Adrenal gland (tissue), 9 donors: ENCODE measurements at regions not wholly inside any gene's neighbourhood (a gene's known extent, or its start where the extent isn't known, plus 50 kb on each side); places are given as distances from the start of the nearest gene placed in this dataset.

Source experiments
- DNase-seq, 7 donors: peaks; one replicate each; pipeline ENCODE4 v3.0.0-alpha.2; 2019 to 2020
- H3K27ac ChIP-seq, 5 donors: fragments of 200-600 bp; sonication (generic) in 4 of 5; 1 replicate in 3 of 5; 2 replicates in 2 of 5; pipeline versions ENCODE4 v1.5.1 to v1.8.0; 2016 to 2020; ENCODE audit warnings: mild to moderate bottlenecking in 1 of 5
- H3K27me3 ChIP-seq: fragments of 200-600 bp; 2 replicates; pipeline ENCODE4 v1.8.0; 2021
- H3K36me3 ChIP-seq, 2 donors: fragments of 200-600 bp; replicated peaks in 1 of 2; 1 replicate in 1 of 2; 2 replicates in 1 of 2; pipeline versions ENCODE4 v1.5.1 to v1.8.0; 2018 to 2022
- H3K4me1 ChIP-seq, 2 donors: fragments of 200-600 bp; replicated peaks in 1 of 2; 1 replicate in 1 of 2; 2 replicates in 1 of 2; pipeline versions ENCODE4 v1.5.1 to v1.8.0; 2018 to 2021
- H3K4me3 ChIP-seq, 4 donors: fragments of 200-600 bp; sonication (generic) in 3 of 4; one replicate each; pipeline ENCODE4 v1.5.1; 2016 to 2018
- H3K9me3 ChIP-seq, 3 donors: fragments of 200-600 bp; sonication (generic) in 1 of 3; replicated peaks in 1 of 3; 1 replicate in 2 of 3; 2 replicates in 1 of 3; pipeline versions ENCODE4 v1.5.1 to v1.8.0; 2016 to 2021
- CTCF ChIP-seq, 6 experiments: fragments of 450-650 bp in 4 of 6; fragments of 200-600 bp in 2 of 6; sonication (generic) in 1 of 6; IDR thresholded peaks; 1 replicate in 5 of 6; 2 replicates in 1 of 6; pipeline versions ENCODE4 v1.5.1 to v1.8.0; 2016 to 2021; ENCODE audit warnings: antibody characterized with exemption in 6 of 6, mild to moderate bottlenecking in 2 of 6, moderate library complexity in 1 of 6
- POLR2A ChIP-seq, 2 donors: fragments of 450-650 bp; IDR thresholded peaks; one replicate each; pipeline ENCODE4 v1.6.1; 2017; ENCODE audit warnings: antibody characterized with exemption in 2 of 2, mild to moderate bottlenecking in 2 of 2, moderate library complexity in 1 of 2
- WGBS, 4 donors: extraction: QIAGEN DNeasy Blood & Tissue Kit in 2 of 4; methylation state at CpG; one replicate each; pipeline versions ENCODE4 v1.1.5 to v1.1.7; 2013 to 2017; 5-methylcytosine and 5-hydroxymethylcytosine counted together
- intact Hi-C, 2 donors: fragments of 100-400 bp; cut with DNase I; formaldehyde crosslinking; loops; one replicate each; pipeline versions ENCODE4 v1.14.1 to v1.15.0; 2022 to 2023
- donor health status: healthy with polysubstance abuse.
- donor health status: Bipolar disorder and iron deficiency.
- donor health status: DM: yes; HTN: yes; CAD: no.
- donor health status: DM: no; HTN: no; CAD: no.
- donor health status: DM: no; HTN: no; CAD: no.

DNA sequence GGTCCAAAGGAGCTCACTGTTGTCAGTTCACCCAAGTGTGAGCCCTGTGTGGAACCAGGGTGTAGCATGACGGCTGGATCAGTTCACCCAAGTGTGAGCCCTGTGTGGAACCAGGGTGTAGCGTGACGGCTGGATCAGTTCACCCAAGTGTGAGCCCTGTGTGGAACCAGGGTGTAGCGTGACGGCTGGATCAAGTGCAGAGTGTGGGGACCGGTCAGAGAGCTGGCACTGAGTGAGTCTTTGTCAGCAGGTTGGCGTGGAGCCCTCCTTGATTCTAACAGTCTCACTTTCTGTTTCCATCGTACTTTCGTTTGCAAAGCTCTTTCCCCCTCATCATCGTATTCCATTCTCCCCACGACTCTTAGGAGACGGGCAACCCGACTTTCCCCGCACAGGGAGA, 57.9 kb upstream of the DLG1 start:
- H3K27ac ChIP-seq = no peak overlapping the region

DNA sequence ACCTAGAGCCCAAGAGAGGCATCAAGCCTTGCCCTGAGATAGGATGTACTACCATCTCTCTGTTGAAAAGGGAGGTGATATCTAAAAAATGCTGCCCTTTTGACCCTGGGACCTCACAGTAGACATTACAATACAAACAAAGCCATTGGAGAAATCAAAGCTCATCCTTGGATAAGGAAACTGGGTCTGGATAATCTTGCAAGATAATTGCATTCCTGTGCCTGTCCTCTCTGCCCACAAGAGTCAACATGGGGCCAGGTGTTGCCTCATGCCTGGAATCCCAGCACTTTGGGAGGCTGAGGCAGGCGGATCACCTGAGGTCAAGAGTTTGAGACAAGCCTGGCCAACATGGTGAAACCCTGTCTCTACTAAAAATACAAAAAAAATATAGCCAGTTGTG, 57.3 kb upstream of the DLG1 start:
- no peaks in the 10 kb centered on the region for H3K36me3 ChIP-seq
- no peak overlapping the region for H3K27ac ChIP-seq
- no peaks in the 10 kb centered on the region for H3K27me3 ChIP-seq
- no peak overlapping the region for H3K4me3 ChIP-seq
- H3K9me3 ChIP-seq = no peaks in the 10 kb centered on the region
- H3K4me1 ChIP-seq = peaks cover 6 to 9% of the 10 kb centered on the region in 2 donors
- no peak for DNase-seq
- TF ChIP-seq CTCF (IDR thresholded peaks at IDR 0.05) (no peak), POLR2A (IDR thresholded peaks at IDR 0.05) (no peak)
- intact Hi-C loops = no loop called here
- WGBS, 4 donors = 97 to 100% (median 100%) methylated on average over 1 of the region's 1 CpG

More for the DNA sequence above, 57.9 kb upstream of the DLG1 start:
- H3K9me3 ChIP-seq = no peaks in the 10 kb centered on the region
- H3K4me3 ChIP-seq = no peak overlapping the region
- DNase-seq = no peak
- 86 to 89% (median 88%) methylated on average over 14 of the region's 14 CpGs for WGBS, 4 donors
- no peaks in the 10 kb centered on the region for H3K36me3 ChIP-seq
- no peaks in the 10 kb centered on the region for H3K27me3 ChIP-seq
- H3K4me1 ChIP-seq = peaks cover 6 to 9% of the 10 kb centered on the region in 2 donors
- intact Hi-C loops = no loop called here
- TF ChIP-seq CTCF (IDR thresholded peaks at IDR 0.05) (no peak), POLR2A (IDR thresholded peaks at IDR 0.05) (no peak)

- peaks cover 6 to 9% of the 10 kb centered on the region in 2 donors for H3K4me1 ChIP-seq
- H3K27ac ChIP-seq = peak overlapping the region in 1 of 5 donors; percentile 21
- H3K9me3 ChIP-seq = no peaks in the 10 kb centered on the region
- no peak for TF ChIP-seq POLR2A (IDR thresholded peaks at IDR 0.05)
- DNase-seq = peak in 1 of 7 donors; percentile 30
- no peaks in the 10 kb centered on the region for H3K27me3 ChIP-seq
- H3K36me3 ChIP-seq = no peaks in the 10 kb centered on the region
- WGBS, 4 donors = 65 to 74% (median 70%) methylated on average over 14 to 19 of the region's 19 CpGs
- intact Hi-C loops = no loop called here
- H3K4me3 ChIP-seq = no peak overlapping the region
Measured at GRCh38 chr3:197354568-197355001, 56.2 kb upstream of the DLG1 start.

DNA sequence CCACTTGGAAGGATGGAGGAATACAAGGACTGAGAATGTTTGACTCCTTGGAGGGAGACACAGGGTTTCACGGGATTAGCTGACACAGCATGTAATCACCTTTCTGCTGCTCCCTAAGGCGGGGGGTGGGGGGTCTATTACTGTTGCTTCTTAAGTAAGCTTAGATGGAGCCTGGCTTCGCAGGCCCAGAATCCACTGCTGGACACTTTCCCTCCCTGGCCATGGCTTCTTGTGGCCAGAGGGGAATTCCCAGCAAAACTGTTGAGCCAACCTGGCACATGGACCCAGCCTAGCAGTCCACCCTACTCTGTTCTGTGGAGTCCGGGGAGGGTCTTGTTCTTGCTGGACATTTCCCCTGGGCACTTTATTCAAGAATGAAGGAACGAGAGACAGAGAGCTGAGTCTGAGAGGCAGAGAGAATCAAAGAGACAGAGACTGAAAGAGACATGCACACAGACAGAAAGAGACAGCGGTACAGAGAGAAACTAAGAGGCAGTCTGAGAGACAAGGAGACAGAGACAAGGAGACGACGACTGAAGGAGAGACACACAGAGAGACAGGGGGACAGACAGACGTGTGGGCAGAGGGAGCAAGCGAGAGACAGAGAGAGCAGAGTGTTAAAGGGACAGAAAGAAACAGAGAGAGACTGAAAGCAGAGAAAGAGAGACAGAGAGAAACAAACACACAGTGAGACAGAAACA, 55.6 kb upstream of the DLG1 start:
- intact Hi-C loops = no loop called here
- Histone ChIP-seq H3K36me3 (no peaks in the 10 kb centered on the region), H3K9me3 (no peaks in the 10 kb centered on the region), H3K27me3 (no peaks in the 10 kb centered on the region), H3K27ac (no peak overlapping the region), H3K4me1 (peaks cover 6 to 9% of the 10 kb centered on the region in 2 donors), H3K4me3 (no peak overlapping the region)
- TF ChIP-seq CTCF (IDR thresholded peaks at IDR 0.05) (no peak), POLR2A (IDR thresholded peaks at IDR 0.05) (no peak)
- no peak for DNase-seq
- WGBS, 4 donors = 75 to 86% (median 82%) methylated on average over 10 of the region's 10 CpGs
